ENCODE measurements at regions not wholly inside any gene's neighbourhood (a gene's known extent, or its start where the extent isn't known, plus 50 kb on each side); places are given as distances from the start of the nearest gene placed in this dataset.

- DNase-seq: no peak
- no peak overlapping the region for H3K27ac Mint-ChIP-seq
- no peak for TF ChIP-seq CTCF (IDR thresholded peaks at IDR 0.05)
- no peaks in the 10 kb centered on the region for H3K27me3 Mint-ChIP-seq (ENCODE audit: insufficient read depth)
- H3K4me1 Mint-ChIP-seq (ENCODE audit: low read depth): no peaks in the 10 kb centered on the region
- H3K36me3 Mint-ChIP-seq (ENCODE audit: low read depth): no peaks in the 10 kb centered on the region
- H3K9me3 Mint-ChIP-seq: peaks cover 10% of the 10 kb centered on the region
- no peak overlapping the region for H3K4me3 Mint-ChIP-seq
These were observed 361.7 kb upstream of the PKDCC start for GRCh38 chr2:41686156-41686555.

GRCh38 chr2:41691561-41691960, 356.3 kb upstream of the PKDCC start:
- no peak for DNase-seq
- peaks cover 1% of the 10 kb centered on the region; the same call in 1 of the 2 replicates for H3K27me3 Mint-ChIP-seq (ENCODE audit: insufficient read depth)
- no peak for TF ChIP-seq CTCF (IDR thresholded peaks at IDR 0.05)
- H3K9me3 Mint-ChIP-seq: no peaks in the 10 kb centered on the region
- H3K36me3 Mint-ChIP-seq (ENCODE audit: low read depth): no peaks in the 10 kb centered on the region
- H3K4me1 Mint-ChIP-seq (ENCODE audit: low read depth): no peaks in the 10 kb centered on the region
- H3K27ac Mint-ChIP-seq: no peak overlapping the region
- no peak overlapping the region for H3K4me3 Mint-ChIP-seq

- H3K9me3 Mint-ChIP-seq: no peaks in the 10 kb centered on the region
- H3K4me3 Mint-ChIP-seq: no peak overlapping the region
These were observed 353.2 kb upstream of the PKDCC start for GRCh38 chr2:41694536-41695049.

GRCh38 chr2:41695198-41696113, 352.4 kb upstream of the PKDCC start:
- Mint-ChIP-seq H3K27ac (no peak overlapping the region), H3K9me3 (no peaks in the 10 kb centered on the region), H3K4me1 (ENCODE audit: low read depth) (no peaks in the 10 kb centered on the region), H3K36me3 (ENCODE audit: low read depth) (no peaks in the 10 kb centered on the region), H3K27me3 (ENCODE audit: insufficient read depth) (peaks cover 6% of the 10 kb centered on the region; the same call in 1 of the 2 replicates), H3K4me3 (no peak overlapping the region)
- DNase-seq: no peak
- TF ChIP-seq CTCF (IDR thresholded peaks at IDR 0.05): no peak

More at GRCh38 chr2:41694536-41695049, 353.2 kb upstream of the PKDCC start:
- H3K4me1 Mint-ChIP-seq (ENCODE audit: low read depth): no peaks in the 10 kb centered on the region
- TF ChIP-seq CTCF (IDR thresholded peaks at IDR 0.05): no peak
- H3K36me3 Mint-ChIP-seq (ENCODE audit: low read depth): no peaks in the 10 kb centered on the region
- DNase-seq: no peak
- H3K27ac Mint-ChIP-seq: no peak overlapping the region
- peaks cover 1% of the 10 kb centered on the region; the same call in 1 of the 2 replicates for H3K27me3 Mint-ChIP-seq (ENCODE audit: insufficient read depth)

- peaks cover 6% of the 10 kb centered on the region for H3K27me3 Mint-ChIP-seq (ENCODE audit: insufficient read depth)
- no peak for DNase-seq
- H3K9me3 Mint-ChIP-seq: no peaks in the 10 kb centered on the region
- no peak for TF ChIP-seq CTCF (IDR thresholded peaks at IDR 0.05)
- H3K36me3 Mint-ChIP-seq (ENCODE audit: low read depth): no peaks in the 10 kb centered on the region
- no peaks in the 10 kb centered on the region for H3K4me1 Mint-ChIP-seq (ENCODE audit: low read depth)
- H3K4me3 Mint-ChIP-seq: no peak overlapping the region
- no peak overlapping the region for H3K27ac Mint-ChIP-seq
These were observed 350.4 kb upstream of the PKDCC start for GRCh38 chr2:41697389-41697788.

Measured in HFFc6 (cell line).